WTC11 (cell line): ENCODE measurements at regions not wholly inside any gene's neighbourhood (a gene's known extent, or its start where the extent isn't known, plus 50 kb on each side); places are given as distances from the start of the nearest gene placed in this dataset.

Experiments
- ATAC-seq: fragments of 200-7000 bp; cut with Tn5 transposase; 2 replicates; pipeline ENCODE4 v1.10.0; 2021; ENCODE audit warnings: mild to moderate bottlenecking, moderate library complexity
- CTCF ChIA-PET: fragments of 300-600 bp; sonication (Branson Sonifier 250); formaldehyde crosslinking; loops from one replicate; lab custom pipeline; 2021; ENCODE audit warnings: antibody characterized with exemption; lab: Charles Lee
- POLR2A ChIA-PET: fragments of 350-600 bp; sonication (Branson Sonifier 250); formaldehyde crosslinking; loops from one replicate; lab custom pipeline; 2021; ENCODE audit warnings: antibody characterized with exemption; lab: Charles Lee
- DNase-seq: peaks from one replicate; pipeline ENCODE4 v3.0.0; 2021; ENCODE audit warnings: low spot score
- H3K27ac Mint-ChIP-seq: 2 replicates; pipeline ENCODE4 v1.8.0; 2021; ENCODE audit warnings: mixed read lengths
- H3K27me3 Mint-ChIP-seq: 2 replicates; pipeline ENCODE4 v1.8.0; 2021; ENCODE audit warnings: low read depth, mild to moderate bottlenecking, moderate library complexity, mixed read lengths
- H3K36me3 Mint-ChIP-seq: 2 replicates; pipeline ENCODE4 v1.8.0; 2021; ENCODE audit warnings: mixed read lengths
- H3K4me1 Mint-ChIP-seq: 2 replicates; pipeline ENCODE4 v1.8.0; 2022; ENCODE audit warnings: mixed read lengths
- H3K4me3 Mint-ChIP-seq: 2 replicates; pipeline ENCODE4 v1.8.0; 2021; ENCODE audit warnings: mild to moderate bottlenecking, moderate library complexity, mixed read lengths
- H3K9me3 Mint-ChIP-seq: 2 replicates; pipeline ENCODE4 v1.8.0; 2021; ENCODE audit warnings: mixed read lengths
- AFF4 ChIP-seq: sonication (generic); formaldehyde crosslinking; IDR thresholded peaks from 2 replicates; pipeline ENCODE4 v1.8.1; 2023; ENCODE audit warnings: mild to moderate bottlenecking, missing genetic modification reagents, borderline replicate concordance
- ATF3 ChIP-seq: sonication (generic); formaldehyde crosslinking; conservative IDR thresholded peaks from 2 replicates; pipeline ENCODE4 v1.8.1; 2022; ENCODE audit warnings: mild to moderate bottlenecking, missing genetic modification reagents
- CDX4 ChIP-seq: fragments of 250-450 bp; sonication (Bioruptor Pico); IDR thresholded peaks from 2 replicates; pipeline ENCODE4 v1.9.0; 2021; ENCODE audit warnings: moderate library complexity, mild to moderate bottlenecking, inconsistent platforms, borderline replicate concordance
- CREM ChIP-seq: sonication (generic); formaldehyde crosslinking; IDR thresholded peaks from 2 replicates; pipeline ENCODE4 v1.8.1; 2022; ENCODE audit warnings: mild to moderate bottlenecking, missing genetic modification reagents, moderate library complexity
- E2F4 ChIP-seq: sonication (generic); formaldehyde crosslinking; IDR thresholded peaks from 2 replicates; pipeline ENCODE4 v1.8.1; 2022; ENCODE audit warnings: low read depth, mild to moderate bottlenecking, moderate library complexity, missing genetic modification reagents, borderline replicate concordance
- EMX1 ChIP-seq: fragments of 250-450 bp; sonication (Bioruptor Pico); IDR thresholded peaks from 2 replicates; pipeline ENCODE4 v1.8.0; 2021; ENCODE audit warnings: mild to moderate bottlenecking
- KAT7 ChIP-seq: sonication (generic); formaldehyde crosslinking; IDR thresholded peaks from 2 replicates; pipeline ENCODE4 v1.8.1; 2023; ENCODE audit warnings: missing genetic modification reagents, mild to moderate bottlenecking, borderline replicate concordance
- MLX ChIP-seq: sonication (generic); formaldehyde crosslinking; IDR thresholded peaks from 2 replicates; pipeline ENCODE4 v1.8.1; 2023; ENCODE audit warnings: mild to moderate bottlenecking, missing genetic modification reagents, moderate library complexity
- OVOL2 ChIP-seq: fragments of 250-450 bp; sonication (Bioruptor Pico); IDR thresholded peaks from 2 replicates; pipeline ENCODE4 v1.9.0; 2021; ENCODE audit warnings: mild to moderate bottlenecking, borderline replicate concordance
- SOX15 ChIP-seq: fragments of 250-450 bp; sonication (Bioruptor Pico); IDR thresholded peaks from 2 replicates; pipeline ENCODE4 v1.9.0; 2021; ENCODE audit warnings: mild to moderate bottlenecking
- STAT6 ChIP-seq: sonication (generic); formaldehyde crosslinking; conservative IDR thresholded peaks from 2 replicates; pipeline ENCODE4 v1.8.1; 2023; ENCODE audit warnings: mild to moderate bottlenecking, low read depth, missing genetic modification reagents, moderate library complexity
- TEAD4 ChIP-seq: sonication (generic); formaldehyde crosslinking; IDR thresholded peaks from 2 replicates; pipeline ENCODE4 v1.8.0; 2022; ENCODE audit warnings: mild to moderate bottlenecking, missing genetic modification reagents
- ZBTB21 ChIP-seq: sonication (generic); formaldehyde crosslinking; IDR thresholded peaks from 2 replicates; pipeline ENCODE4 v1.8.1; 2023; ENCODE audit warnings: mild to moderate bottlenecking, missing genetic modification reagents, borderline replicate concordance
- ZNF138 ChIP-seq: sonication (generic); formaldehyde crosslinking; conservative IDR thresholded peaks from 2 replicates; pipeline ENCODE4 v1.8.1; 2022; ENCODE audit warnings: mild to moderate bottlenecking, moderate library complexity, missing genetic modification reagents
- ZNF232 ChIP-seq: sonication (generic); formaldehyde crosslinking; IDR thresholded peaks from 2 replicates; pipeline ENCODE4 v1.8.0; 2022; ENCODE audit warnings: mild to moderate bottlenecking, missing genetic modification reagents
- ZNF263 ChIP-seq: sonication (generic); formaldehyde crosslinking; IDR thresholded peaks from 2 replicates; pipeline ENCODE4 v1.8.1; 2022; ENCODE audit warnings: low read depth, mild to moderate bottlenecking, moderate library complexity, missing genetic modification reagents
- ZNF512 ChIP-seq: sonication (generic); formaldehyde crosslinking; IDR thresholded peaks from 2 replicates; pipeline ENCODE4 v1.8.1; 2022; ENCODE audit warnings: missing genetic modification reagents, borderline replicate concordance

- TF ChIP-seq AFF4 (CRISPR knock-in tag), result no peak
Measured at GRCh38 chr12:105931762-105932570, 206.8 kb downstream of the NUAK1 start (continued).

GRCh38 chr12:105933671-105934665 is 204.8 kb downstream of the NUAK1 start:
- H3K27me3 Mint-ChIP-seq, result no peaks in the 10 kb centered on the region
- DNase-seq (no peak), ATAC-seq (no peak)
- CTCF ChIA-PET, result no interaction called here
- H3K9me3 Mint-ChIP-seq, result peaks cover 2% of the 10 kb centered on the region; the same call in 1 of the 2 replicates
- POLR2A ChIA-PET, result no interaction called here
- peaks cover 42% of the 10 kb centered on the region for H3K4me1 Mint-ChIP-seq
- H3K36me3 Mint-ChIP-seq, result no peaks in the 10 kb centered on the region
- no peak overlapping the region for H3K27ac Mint-ChIP-seq
- no peak overlapping the region for H3K4me3 Mint-ChIP-seq
- TF ChIP-seq ZNF138 (CRISPR knock-in tag), result no peak
- no peak for TF ChIP-seq ZNF232 (CRISPR knock-in tag)
- no peak for TF ChIP-seq CREM (CRISPR knock-in tag)
- no peak for TF ChIP-seq TEAD4

- TF ChIP-seq ZNF512, result no peak
- TF ChIP-seq ZNF263 (CRISPR knock-in tag), result no peak
- no peak for TF ChIP-seq MLX (CRISPR knock-in tag)
- no peak for TF ChIP-seq E2F4
- no peak for TF ChIP-seq CDX4
- TF ChIP-seq SOX15 (CRISPR knock-in tag), result no peak
- TF ChIP-seq STAT6 (CRISPR knock-in tag), result no peak
- no peak for TF ChIP-seq EMX1
- TF ChIP-seq OVOL2 (CRISPR knock-in tag), result no peak
- TF ChIP-seq KAT7 (CRISPR knock-in tag), result no peak
- no peak for TF ChIP-seq ATF3
- TF ChIP-seq ZBTB21 (CRISPR knock-in tag), result no peak
- no peak for DNase-seq
- peaks cover 3% of the 10 kb centered on the region; the same call in 1 of the 2 replicates for H3K9me3 Mint-ChIP-seq
- ATAC-seq, result no peak
- no peaks in the 10 kb centered on the region for H3K36me3 Mint-ChIP-seq
- ChIA-PET CTCF (no interaction called here), POLR2A (no interaction called here)
- no peak overlapping the region for H3K27ac Mint-ChIP-seq
- H3K27me3 Mint-ChIP-seq, result no peaks in the 10 kb centered on the region
- peaks cover 45% of the 10 kb centered on the region for H3K4me1 Mint-ChIP-seq
- H3K4me3 Mint-ChIP-seq, result no peak overlapping the region
Measured at GRCh38 chr12:105935106-105935505, 203.6 kb downstream of the NUAK1 start.
